ENCODE measurements at regions not wholly inside any gene's neighbourhood (a gene's known extent, or its start where the extent isn't known, plus 50 kb on each side); places are given as distances from the start of the nearest gene placed in this dataset.

DNA sequence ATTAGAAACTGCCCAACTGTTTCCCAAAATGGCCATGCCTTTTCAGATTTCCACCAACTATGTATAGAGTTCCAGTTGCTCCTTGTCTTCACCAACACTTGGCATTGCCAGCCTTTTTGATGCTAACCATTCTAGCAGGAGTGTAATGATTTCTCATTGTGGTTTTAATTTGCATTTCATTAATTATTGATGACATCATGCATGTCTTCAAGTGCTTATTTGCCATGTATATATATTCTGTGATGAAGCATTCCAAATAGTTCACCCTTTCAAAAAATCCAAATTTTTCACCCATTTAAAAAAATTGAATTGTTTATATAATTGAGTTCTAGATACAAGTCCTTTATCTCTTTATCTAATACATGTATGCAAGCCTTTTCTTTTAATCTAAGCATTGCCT is 245.9 kb upstream of the TNRC6C start:
- TF ChIP-seq, protein P1, sequence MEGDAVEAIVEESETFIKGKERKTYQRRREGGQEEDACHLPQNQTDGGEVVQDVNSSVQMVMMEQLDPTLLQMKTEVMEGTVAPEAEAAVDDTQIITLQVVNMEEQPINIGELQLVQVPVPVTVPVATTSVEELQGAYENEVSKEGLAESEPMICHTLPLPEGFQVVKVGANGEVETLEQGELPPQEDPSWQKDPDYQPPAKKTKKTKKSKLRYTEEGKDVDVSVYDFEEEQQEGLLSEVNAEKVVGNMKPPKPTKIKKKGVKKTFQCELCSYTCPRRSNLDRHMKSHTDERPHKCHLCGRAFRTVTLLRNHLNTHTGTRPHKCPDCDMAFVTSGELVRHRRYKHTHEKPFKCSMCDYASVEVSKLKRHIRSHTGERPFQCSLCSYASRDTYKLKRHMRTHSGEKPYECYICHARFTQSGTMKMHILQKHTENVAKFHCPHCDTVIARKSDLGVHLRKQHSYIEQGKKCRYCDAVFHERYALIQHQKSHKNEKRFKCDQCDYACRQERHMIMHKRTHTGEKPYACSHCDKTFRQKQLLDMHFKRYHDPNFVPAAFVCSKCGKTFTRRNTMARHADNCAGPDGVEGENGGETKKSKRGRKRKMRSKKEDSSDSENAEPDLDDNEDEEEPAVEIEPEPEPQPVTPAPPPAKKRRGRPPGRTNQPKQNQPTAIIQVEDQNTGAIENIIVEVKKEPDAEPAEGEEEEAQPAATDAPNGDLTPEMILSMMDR (IDR thresholded peaks at IDR 0.05): no peak
- TF ChIP-seq POLR2A (IDR thresholded peaks at IDR 0.05): no peak
- no peak for TF ChIP-seq EP300 (IDR thresholded peaks at IDR 0.05)
